ENCODE measurements at regions not wholly inside any gene's neighbourhood (a gene's known extent, or its start where the extent isn't known, plus 50 kb on each side); places are given as distances from the start of the nearest gene placed in this dataset.
A peak's percentile ranks its signal among the peaks of the same experiment; 100 is the strongest.

DNA sequence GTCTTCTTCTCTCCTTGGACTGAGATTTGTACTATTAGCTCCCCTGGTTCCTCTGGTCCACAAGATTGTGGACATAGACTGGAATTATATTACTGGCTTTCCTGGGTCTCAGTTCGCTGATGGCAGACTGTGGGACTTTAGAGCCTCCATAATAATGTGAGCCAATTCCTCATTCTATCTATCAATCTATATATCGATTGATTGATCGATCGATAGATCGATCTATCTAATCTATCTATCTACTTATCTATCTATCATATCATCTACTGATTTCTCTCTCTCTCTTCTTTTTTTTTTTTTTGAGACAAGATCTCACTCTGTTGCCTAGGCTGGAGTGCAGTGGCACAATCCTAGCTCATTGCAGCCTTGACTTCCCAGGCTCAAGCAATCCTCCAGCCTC lies 51.5 kb upstream of the DDR1 start:
- H3K36me3 ChIP-seq: no peaks in the 10 kb centered on the region
- no peak for DNase-seq
- WGBS, 2 donors: 95 to 97% methylated on average over 5 of the region's 5 CpGs
- intact Hi-C loops (cut with DNase I): no loop called here
- no peak for TF ChIP-seq POLR2A (IDR thresholded peaks at IDR 0.05)
- H3K27ac ChIP-seq: no peak overlapping the region
- H3K9me3 ChIP-seq: no peaks in the 10 kb centered on the region
- H3K27me3 ChIP-seq: no peaks in the 10 kb centered on the region
- no peak overlapping the region for H3K4me3 ChIP-seq
- peaks cover 0 to 26% (median 13%) of the 10 kb centered on the region in 4 donors for H3K4me1 ChIP-seq

DNA sequence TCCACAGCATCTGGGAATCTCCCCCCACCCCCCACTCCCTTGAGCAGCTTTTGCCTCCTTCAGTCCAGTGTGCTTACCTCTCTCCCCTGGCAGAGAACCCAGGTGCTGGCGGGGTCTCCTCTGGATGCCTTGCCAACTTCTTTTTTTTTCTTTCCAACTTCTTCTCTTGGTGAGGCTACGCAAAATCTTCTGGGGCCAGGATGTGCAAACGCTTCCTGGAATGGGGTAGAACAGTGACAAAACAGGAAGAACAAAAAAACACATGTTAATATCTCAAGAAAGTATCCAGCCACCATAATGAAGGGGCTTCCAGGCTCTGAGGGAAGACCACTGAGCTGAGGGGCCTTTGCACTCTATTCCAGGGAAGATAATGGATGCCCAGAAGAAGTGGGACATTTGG lies 53.9 kb upstream of the DDR1 start:
- H3K27ac ChIP-seq: peak overlapping the region in 2 of 4 donors; percentile 2 to 36

DNA sequence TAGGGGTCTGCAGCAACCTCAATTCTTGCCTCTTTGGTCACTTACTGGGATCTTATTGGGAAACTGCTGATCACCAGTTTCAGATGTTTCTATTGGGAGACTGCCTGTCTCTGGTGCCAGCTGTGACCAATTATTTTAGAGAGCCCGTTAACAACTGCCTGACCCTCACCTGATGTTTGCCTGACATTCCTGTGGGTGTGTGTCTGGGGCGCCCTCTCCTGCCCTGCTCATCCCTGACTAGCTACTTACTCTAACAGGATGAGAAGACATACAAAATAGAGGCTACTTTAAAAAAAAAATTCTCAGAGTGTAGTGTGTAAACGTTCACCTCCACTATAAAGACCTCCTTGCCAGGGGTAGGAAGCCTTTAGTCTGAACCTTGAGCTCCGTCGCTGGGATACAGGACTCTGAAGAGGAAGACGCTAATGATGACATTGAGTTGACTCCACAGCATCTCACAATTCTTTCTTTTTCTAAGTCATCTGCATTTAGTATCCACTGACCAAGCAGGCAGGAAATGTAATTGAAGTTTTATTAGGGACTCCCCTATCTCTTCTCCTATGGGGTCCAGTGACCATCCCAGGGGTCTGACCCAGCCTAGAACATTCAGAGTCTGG lies 54.6 kb upstream of the DDR1 start:
- Histone ChIP-seq H3K36me3 (no peaks in the 10 kb centered on the region), H3K4me1 (peaks cover 0 to 29% (median 20%) of the 10 kb centered on the region in 4 donors), H3K9me3 (no peaks in the 10 kb centered on the region), H3K4me3 (no peak overlapping the region), H3K27ac (peak overlapping the region in 1 of 4 donors; percentile 86), H3K27me3 (no peaks in the 10 kb centered on the region)
- TF ChIP-seq, protein P1, sequence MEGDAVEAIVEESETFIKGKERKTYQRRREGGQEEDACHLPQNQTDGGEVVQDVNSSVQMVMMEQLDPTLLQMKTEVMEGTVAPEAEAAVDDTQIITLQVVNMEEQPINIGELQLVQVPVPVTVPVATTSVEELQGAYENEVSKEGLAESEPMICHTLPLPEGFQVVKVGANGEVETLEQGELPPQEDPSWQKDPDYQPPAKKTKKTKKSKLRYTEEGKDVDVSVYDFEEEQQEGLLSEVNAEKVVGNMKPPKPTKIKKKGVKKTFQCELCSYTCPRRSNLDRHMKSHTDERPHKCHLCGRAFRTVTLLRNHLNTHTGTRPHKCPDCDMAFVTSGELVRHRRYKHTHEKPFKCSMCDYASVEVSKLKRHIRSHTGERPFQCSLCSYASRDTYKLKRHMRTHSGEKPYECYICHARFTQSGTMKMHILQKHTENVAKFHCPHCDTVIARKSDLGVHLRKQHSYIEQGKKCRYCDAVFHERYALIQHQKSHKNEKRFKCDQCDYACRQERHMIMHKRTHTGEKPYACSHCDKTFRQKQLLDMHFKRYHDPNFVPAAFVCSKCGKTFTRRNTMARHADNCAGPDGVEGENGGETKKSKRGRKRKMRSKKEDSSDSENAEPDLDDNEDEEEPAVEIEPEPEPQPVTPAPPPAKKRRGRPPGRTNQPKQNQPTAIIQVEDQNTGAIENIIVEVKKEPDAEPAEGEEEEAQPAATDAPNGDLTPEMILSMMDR (IDR thresholded peaks at IDR 0.05): no peak
- TF ChIP-seq POLR2A (IDR thresholded peaks at IDR 0.05) (no peak), EP300 (IDR thresholded peaks at IDR 0.05) (no peak), POLR2AphosphoS5 (IDR thresholded peaks at IDR 0.05) (no peak)
- DNase-seq: no peak
- intact Hi-C loops (cut with DNase I): loop anchor here (5.0 kb wide), 4 partner anchors 87 to 258 kb away; partner anchors contain the start of genes FLOT1 and IER3
- WGBS, 2 donors: 70 to 81% methylated on average over 6 of the region's 6 CpGs

More for the DNA sequence above, 53.9 kb upstream of the DDR1 start:
- TF ChIP-seq, protein P1 (IDR thresholded peaks at IDR 0.05): no peak
- no peak for TF ChIP-seq POLR2A (IDR thresholded peaks at IDR 0.05)
- TF ChIP-seq EP300 (IDR thresholded peaks at IDR 0.05): no peak
- no peak for TF ChIP-seq POLR2AphosphoS5 (IDR thresholded peaks at IDR 0.05)
- no peak for DNase-seq
- H3K4me3 ChIP-seq: no peak overlapping the region
- peaks cover 0 to 29% (median 20%) of the 10 kb centered on the region in 4 donors for H3K4me1 ChIP-seq
- 33 to 78% methylated on average over 3 of the region's 3 CpGs for WGBS, 2 donors
- intact Hi-C loops (cut with DNase I): no loop called here
- H3K9me3 ChIP-seq: no peaks in the 10 kb centered on the region
- no peaks in the 10 kb centered on the region for H3K27me3 ChIP-seq
- H3K36me3 ChIP-seq: no peaks in the 10 kb centered on the region

DNA sequence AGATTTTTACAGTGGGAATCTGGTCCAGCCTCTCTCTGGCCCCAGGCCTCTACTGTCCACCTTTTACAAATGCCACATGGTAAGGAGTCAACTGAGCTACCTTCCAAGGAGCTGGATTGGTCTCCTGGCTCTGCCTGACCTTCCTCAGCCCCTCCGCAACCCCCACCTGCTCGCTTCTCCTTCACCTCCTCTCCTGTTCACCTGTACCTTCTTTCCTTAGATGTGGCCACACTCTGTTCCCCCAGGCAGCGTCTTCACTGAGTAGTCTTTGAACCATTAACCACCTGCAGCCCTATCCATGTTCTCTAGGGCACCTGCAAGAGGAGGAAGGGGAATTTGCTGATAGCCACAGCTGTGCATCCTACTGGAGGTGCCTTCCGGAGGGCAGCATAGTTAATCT lies 55.3 kb upstream of the DDR1 start:
- intact Hi-C loops (cut with DNase I): loop anchor here (5.0 kb wide), 4 partner anchors 87 to 258 kb away; partner anchors contain the start of genes FLOT1 and IER3

More for the DNA sequence above, 55.3 kb upstream of the DDR1 start:
- Histone ChIP-seq H3K9me3 (no peaks in the 10 kb centered on the region), H3K27me3 (no peaks in the 10 kb centered on the region), H3K36me3 (no peaks in the 10 kb centered on the region), H3K27ac (peak overlapping the region; percentile 71 to 86 (median 80)), H3K4me3 (no peak overlapping the region), H3K4me1 (peaks cover 0 to 29% (median 20%) of the 10 kb centered on the region in 4 donors)
- WGBS, 2 donors: 89 to 96% methylated on average over 4 of the region's 4 CpGs
- no peak for DNase-seq
- TF ChIP-seq, protein P1 (IDR thresholded peaks at IDR 0.05): no peak
- TF ChIP-seq POLR2A (IDR thresholded peaks at IDR 0.05) (no peak), EP300 (IDR thresholded peaks at IDR 0.05) (no peak), POLR2AphosphoS5 (IDR thresholded peaks at IDR 0.05) (no peak)
